K562 (cell line): ENCODE measurements at regions not wholly inside any gene's neighbourhood (a gene's known extent, or its start where the extent isn't known, plus 50 kb on each side); places are given as distances from the start of the nearest gene placed in this dataset.

Experiments used
- ATAC-seq: fragments of 200-7000 bp; cut with Tn5 transposase; 3 replicates; pipeline ENCODE4 v1.9.1; 2020; ENCODE audit warnings: moderate library complexity
- BruUV-seq: library from RNA; stranded (reverse); fragments of 400-500 nt; replicated peaks from 2 replicates; lab custom pipeline; 2021; lab: Mats Ljungman, UMichigan
- CTCF ChIA-PET: fragments of 300-600 bp; formaldehyde crosslinking; extraction: SDS; loops from one replicate; lab custom pipeline; 2021; ENCODE audit warnings: low intra/inter-chr PET ratio; lab: Yijun Ruan, JAX
- POLR2A ChIA-PET: fragments of 300-600, 350-650 bp; sonication (Branson Sonifier 250); formaldehyde crosslinking; extraction: SDS; loops from one replicate; lab custom pipeline; 2021; ENCODE audit warnings: antibody characterized with exemption, inconsistent platforms; lab: Yijun Ruan, JAX
- DNase-seq, 4 experiments: peaks; one replicate each; pipeline versions ENCODE4 v3.0.0 to v3.0.0-alpha.2; 2011 to 2018; ENCODE audit warnings: low spot score in 3 of 4, mixed read lengths in 3 of 4; ENCODE audit errors: extremely low read depth in 1 of 4
- FAIRE-seq: peaks from 2 replicates; lab custom pipeline; 2011; peaks lifted over from hg19 to GRCh38; lab: Jason Lieb, UNC
- H2AFZ ChIP-seq: 2 replicates; pipeline ENCODE4 v1.6.0; 2011; ENCODE audit warnings: low read depth, low read length, control low read depth, inconsistent platforms
- H3K27ac ChIP-seq: fragments of 200-600 bp; 3 replicates; pipeline ENCODE4 v1.8.0; 2011; ENCODE audit warnings: low read depth, mild to moderate bottlenecking, control low read depth, inconsistent platforms, low read length, moderate library complexity, mixed read lengths; ENCODE audit errors: extremely low read depth
- H3K27me3 ChIP-seq, 2 experiments: fragments of 300-600 bp in 1 of 2; 2 replicates in 1 of 2; 3 replicates in 1 of 2; pipeline versions ENCODE4 v1.6.0 to v1.8.0; 2011; ENCODE audit warnings: inconsistent platforms in 2 of 2, low read length in 2 of 2, mild to moderate bottlenecking in 1 of 2, mixed read lengths in 1 of 2, moderate library complexity in 1 of 2; ENCODE audit not compliant: control insufficient read depth in 2 of 2, insufficient read depth in 2 of 2
- H3K36me3 ChIP-seq: fragments of 300-600 bp; 3 replicates; pipeline ENCODE4 v1.8.0; 2011; ENCODE audit warnings: mild to moderate bottlenecking, low read length, inconsistent platforms; ENCODE audit not compliant: control insufficient read depth, insufficient read depth
- H3K4me1 ChIP-seq, 2 experiments: fragments of 200-600 bp in 1 of 2; replicated peaks in 1 of 2; 2 replicates in 1 of 2; 3 replicates in 1 of 2; pipeline versions ENCODE4 v1.5.1 to v1.8.0; 2011; ENCODE audit warnings: inconsistent platforms in 2 of 2, low read length in 2 of 2, mild to moderate bottlenecking in 1 of 2, mixed read lengths in 1 of 2, moderate library complexity in 1 of 2; ENCODE audit not compliant: control insufficient read depth in 2 of 2, insufficient read depth in 2 of 2
- H3K4me2 ChIP-seq: 2 replicates; pipeline ENCODE4 v1.6.1; 2011; ENCODE audit warnings: low read length, control low read depth, inconsistent platforms, mixed read lengths; ENCODE audit not compliant: insufficient read depth
- H3K4me3 ChIP-seq: fragments of 200-600 bp; sonication (generic), shearing (Covaris generic); 2 replicates; pipeline ENCODE4 v1.5.1; 2016; ENCODE audit warnings: control low read depth, inconsistent platforms
- H3K79me2 ChIP-seq: fragments of 200-600 bp; 3 replicates; pipeline ENCODE4 v1.8.0; 2011; ENCODE audit warnings: low read length, inconsistent platforms; ENCODE audit not compliant: control insufficient read depth, insufficient read depth
- H3K9ac ChIP-seq, 2 experiments: 2 replicates each; pipeline versions ENCODE4 v1.6.0 to v1.6.1; 2011; ENCODE audit warnings: low read depth in 2 of 2, low read length in 2 of 2, control low read depth in 1 of 2, inconsistent platforms in 1 of 2, mild to moderate bottlenecking in 1 of 2, mixed read lengths in 1 of 2; ENCODE audit not compliant: insufficient read depth in 1 of 2
- H3K9me1 ChIP-seq: one replicate; pipeline ENCODE4 v1.6.0; 2011; ENCODE audit warnings: inconsistent platforms, mild to moderate bottlenecking, low read length, moderate library complexity; ENCODE audit not compliant: control insufficient read depth, insufficient read depth
- H3K9me3 ChIP-seq: replicated peaks from 2 replicates; pipeline ENCODE4 v1.5.1; 2011; ENCODE audit warnings: low read depth, low read length, inconsistent platforms; ENCODE audit not compliant: control insufficient read depth, insufficient read depth
- H4K20me1 ChIP-seq: replicated peaks from 2 replicates; pipeline ENCODE4 v1.6.1; 2011; ENCODE audit warnings: low read length, inconsistent platforms, mixed read lengths; ENCODE audit not compliant: control insufficient read depth, insufficient read depth
- C11orf30 ChIP-seq: fragments of 450-650 bp; IDR thresholded peaks from 2 replicates; pipeline ENCODE4 v1.6.1; 2016; ENCODE audit warnings: low read depth, mild to moderate bottlenecking
- MAFG ChIP-seq: fragments of 450-650 bp; conservative IDR thresholded peaks from 2 replicates; pipeline ENCODE4 v1.6.1; 2016; ENCODE audit warnings: missing genetic modification characterization, missing compliant biosample characterization
- NFE2 ChIP-seq: IDR thresholded peaks from 2 replicates; pipeline ENCODE4 v1.6.1; 2014; ENCODE audit warnings: antibody characterized with exemption, low read depth
- POLR2AphosphoS5 ChIP-seq: IDR thresholded peaks from 2 replicates; pipeline ENCODE4 v1.6.1; 2011; ENCODE audit warnings: mild to moderate bottlenecking, low read depth, low read length, moderate library complexity; ENCODE audit not compliant: control insufficient read depth, insufficient read depth
- SNAPC5 ChIP-seq: fragments of 250-450 bp; sonication (Bioruptor Pico); IDR thresholded peaks from 2 replicates; pipeline ENCODE4 v1.8.0; 2021; ENCODE audit warnings: moderate library complexity, mild to moderate bottlenecking, inconsistent platforms
- ZBTB40 ChIP-seq, 2 experiments: fragments of 450-650 bp in 1 of 2; sonication (generic) in 1 of 2; formaldehyde crosslinking in 1 of 2; IDR thresholded peaks; 2 replicates each; pipeline versions ENCODE4 v1.7.1 to v1.9.0; 2016 to 2022; ENCODE audit warnings: inconsistent platforms in 1 of 2, mild to moderate bottlenecking in 1 of 2, missing genetic modification reagents in 1 of 2
- ZNF316 ChIP-seq: fragments of 450-650 bp; IDR thresholded peaks from 2 replicates; pipeline ENCODE4 v1.6.1; 2016
- ZNF584 ChIP-seq: fragments of 200-800 bp; sonication (Bioruptor generic); IDR thresholded peaks from 2 replicates; pipeline ENCODE4 v1.6.1; 2016; ENCODE audit warnings: low read depth, mild to moderate bottlenecking, missing genetic modification characterization, missing compliant biosample characterization
- WGBS: fragments of 100-300 bp; shearing (Covaris generic); methylation state at CpG from one replicate; pipeline ENCODE4 v1.1.6; 2016; ENCODE audit warnings: low coverage, mixed read lengths; ENCODE audit not compliant: insufficient coverage; ENCODE audit errors: missing lambda C conversion rate; 5-methylcytosine and 5-hydroxymethylcytosine counted together
- in situ Hi-C: fragments of 300-500 bp; cut with MboI; formaldehyde crosslinking; loops from 4 replicates; pipeline ENCODE4 v1.15.0; 2018; ENCODE audit warnings: inconsistent platforms, mixed read lengths
- intact Hi-C: fragments of 100-400 bp; cut with micrococcal nuclease; formaldehyde crosslinking; loops from 2 replicates; pipeline ENCODE4 v1.14.2; 2022

GRCh38 chr12:76206039-76206676 is 121.7 kb upstream of the NAP1L1 start:
- Histone ChIP-seq H3K36me3 (no peaks in the 10 kb centered on the region), H3K9ac (no peak overlapping the region), H3K9me1 (no peaks in the 10 kb centered on the region), H4K20me1 (no peaks in the 10 kb centered on the region), H3K27me3 (no peaks in the 10 kb centered on the region), H3K4me3 (no peak overlapping the region)
- FAIRE-seq = no peak
- CTCF ChIA-PET = no interaction called here
- in situ Hi-C loops = no loop called here
- peak; percentile 71 for TF ChIP-seq MAFG
- TF ChIP-seq ZNF316 = peak; percentile 74
- TF ChIP-seq C11orf30 = peak; percentile 65
- no peak for TF ChIP-seq SNAPC5 (CRISPR knock-in tag)
- peak; percentile 55 for TF ChIP-seq ZBTB40 (IDR thresholded peaks at IDR 0.05)
- no peak for TF ChIP-seq ZBTB40 (CRISPR knock-in tag; IDR thresholded peaks at IDR 0.05)
- 0 out of 2 replicates have a peak, but pooled peaks have one; percentile 30 for TF ChIP-seq NFE2
- no peak for TF ChIP-seq POLR2AphosphoS5
- no peak for TF ChIP-seq ZNF584 (CRISPR knock-in tag)
- TF ChIP-seq, all 486 proteins: peak for 5
- no TSS peak for BruUV-seq
- Histone ChIP-seq H3K4me2 (peak overlapping the region; percentile 48; the same call in 1 of the 2 replicates), H3K9me3 (peaks cover 3% of the 10 kb centered on the region), H3K27ac (no peak overlapping the region), H2AFZ (peak overlapping the region; percentile 48; the same call in 1 of the 2 replicates), H3K79me2 (no peaks in the 10 kb centered on the region), H3K4me1 (peaks cover 0 to 33% of the 10 kb centered on the region in 2 experiments; a peak in 3 of 5 replicates)
- intact Hi-C loops = no loop called here
- POLR2A ChIA-PET = interaction anchor here (0.6 to 1.0 kb wide), 3 partner anchors 12 to 128 kb away, joined by 3 to 5 read pairs (median 4); no protein-coding TSS in a partner anchor
- DNase-seq (no peak), ATAC-seq (no peak; the same call in 2 of the 3 replicates)
- 0% methylated on average over 1 of the region's 1 CpG for WGBS
